ENCODE measurements at regions not wholly inside any gene's neighbourhood (a gene's known extent, or its start where the extent isn't known, plus 50 kb on each side); places are given as distances from the start of the nearest gene placed in this dataset.

DNA sequence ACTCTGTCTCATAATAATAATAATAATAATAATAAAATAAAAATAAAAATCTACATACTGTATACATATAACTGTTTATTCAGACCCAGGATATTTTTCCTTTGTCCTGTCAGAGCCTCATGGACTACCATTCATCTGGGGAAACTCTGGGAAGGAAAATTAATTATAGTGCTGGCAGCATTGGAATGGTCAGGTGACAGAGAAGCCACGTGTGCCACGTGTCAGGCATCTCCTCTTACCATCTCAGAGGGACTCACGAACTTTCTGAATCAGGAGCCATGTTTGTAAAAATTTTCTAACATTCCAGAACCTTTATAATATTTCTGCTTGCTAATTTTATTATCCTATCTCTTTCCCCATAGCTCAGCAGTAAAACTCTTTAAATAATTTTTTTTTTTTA lies 97.8 kb upstream of the HNRNPU start:
- Histone ChIP-seq H3K4me1 (peaks cover 6 to 25% (median 20%) of the 10 kb centered on the region in 4 donors), H3K27me3 (no peaks in the 10 kb centered on the region), H3K9me3 (no peaks in the 10 kb centered on the region), H3K4me3 (no peak overlapping the region), H3K36me3 (no peaks in the 10 kb centered on the region), H3K27ac (no peak overlapping the region)
- 58 to 70% (median 67%) methylated on average over 3 of the region's 3 CpGs for whole genome bisulfite sequencing, 5 donors
- intact Hi-C loops (cut with DNase I; ENCODE audit: low total_unique reads) = loop anchor here (10.0 kb wide), 1 partner anchor 127 kb away; the partner anchor contains the start of gene COX20
- DNase-seq = no peak
- TF ChIP-seq, protein P1, sequence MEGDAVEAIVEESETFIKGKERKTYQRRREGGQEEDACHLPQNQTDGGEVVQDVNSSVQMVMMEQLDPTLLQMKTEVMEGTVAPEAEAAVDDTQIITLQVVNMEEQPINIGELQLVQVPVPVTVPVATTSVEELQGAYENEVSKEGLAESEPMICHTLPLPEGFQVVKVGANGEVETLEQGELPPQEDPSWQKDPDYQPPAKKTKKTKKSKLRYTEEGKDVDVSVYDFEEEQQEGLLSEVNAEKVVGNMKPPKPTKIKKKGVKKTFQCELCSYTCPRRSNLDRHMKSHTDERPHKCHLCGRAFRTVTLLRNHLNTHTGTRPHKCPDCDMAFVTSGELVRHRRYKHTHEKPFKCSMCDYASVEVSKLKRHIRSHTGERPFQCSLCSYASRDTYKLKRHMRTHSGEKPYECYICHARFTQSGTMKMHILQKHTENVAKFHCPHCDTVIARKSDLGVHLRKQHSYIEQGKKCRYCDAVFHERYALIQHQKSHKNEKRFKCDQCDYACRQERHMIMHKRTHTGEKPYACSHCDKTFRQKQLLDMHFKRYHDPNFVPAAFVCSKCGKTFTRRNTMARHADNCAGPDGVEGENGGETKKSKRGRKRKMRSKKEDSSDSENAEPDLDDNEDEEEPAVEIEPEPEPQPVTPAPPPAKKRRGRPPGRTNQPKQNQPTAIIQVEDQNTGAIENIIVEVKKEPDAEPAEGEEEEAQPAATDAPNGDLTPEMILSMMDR (IDR thresholded peaks at IDR 0.05) = no peak
- TF ChIP-seq POLR2A (IDR thresholded peaks at IDR 0.05) (no peak), EP300 (IDR thresholded peaks at IDR 0.05) (no peak), POLR2AphosphoS5 (IDR thresholded peaks at IDR 0.05) (no peak)

DNA sequence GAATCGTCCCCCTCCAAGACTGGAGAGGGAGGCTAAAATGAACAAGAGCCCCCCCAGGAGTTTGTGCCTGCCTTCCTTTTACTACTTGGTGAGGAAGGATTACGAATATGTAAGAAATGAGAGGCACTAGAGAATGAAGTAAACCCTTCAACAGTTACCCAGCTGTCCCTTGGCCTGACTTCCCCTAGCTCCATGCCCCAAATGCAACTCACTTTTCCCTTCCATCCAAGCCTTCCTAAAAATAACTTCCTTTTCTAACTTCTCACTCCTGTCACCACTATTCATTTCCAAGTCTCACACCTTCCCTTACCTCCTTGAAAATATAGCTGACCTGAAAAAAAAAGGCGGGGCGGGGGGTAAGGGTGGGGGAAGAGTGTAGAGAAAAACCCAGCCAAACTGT lies 96.6 kb upstream of the HNRNPU start:
- no peak for DNase-seq
- 87 to 95% (median 88%) methylated on average over 4 of the region's 4 CpGs for WGBS, 5 donors
- Histone ChIP-seq H3K4me3 (no peak overlapping the region), H3K36me3 (no peaks in the 10 kb centered on the region), H3K27ac (no peak overlapping the region), H3K27me3 (no peaks in the 10 kb centered on the region), H3K4me1 (peaks cover 6 to 25% (median 20%) of the 10 kb centered on the region in 4 donors), H3K9me3 (no peaks in the 10 kb centered on the region)
- intact Hi-C loops (cut with DNase I; ENCODE audit: low total_unique reads) = loop anchor here (10.0 kb wide), 1 partner anchor 126 kb away; the partner anchor contains the start of gene COX20
- TF ChIP-seq POLR2AphosphoS5 (IDR thresholded peaks at IDR 0.05) (no peak), EP300 (IDR thresholded peaks at IDR 0.05) (no peak), POLR2A (IDR thresholded peaks at IDR 0.05) (no peak)
- TF ChIP-seq, protein P1 (IDR thresholded peaks at IDR 0.05) = no peak

DNA sequence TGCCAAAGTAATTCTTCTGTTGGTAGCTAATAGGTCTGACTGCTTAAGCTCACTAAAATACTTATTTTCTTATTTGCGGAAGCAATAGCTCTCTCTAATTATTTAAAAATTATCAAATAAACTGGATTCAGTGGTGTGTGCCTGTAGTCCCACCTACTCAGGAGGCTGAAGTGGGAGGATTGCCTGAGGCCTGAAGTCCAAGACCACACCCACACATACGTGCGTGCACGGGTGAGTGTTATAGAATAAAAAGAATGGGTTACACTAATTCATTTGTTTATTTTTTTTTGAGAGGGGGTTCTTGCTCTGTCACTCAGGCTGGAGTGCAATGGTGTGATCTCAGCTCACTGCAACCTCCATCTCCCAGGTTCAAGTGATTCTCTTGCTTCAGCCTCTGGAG lies 94.2 kb upstream of the HNRNPU start:
- 95 to 98% (median 96%) methylated on average over 4 of the region's 4 CpGs for WGBS, 5 donors
- Histone ChIP-seq H3K4me3 (no peak overlapping the region), H3K27me3 (no peaks in the 10 kb centered on the region), H3K36me3 (no peaks in the 10 kb centered on the region), H3K9me3 (no peaks in the 10 kb centered on the region), H3K27ac (no peak overlapping the region), H3K4me1 (peaks cover 0 to 7% (median 5%) of the 10 kb centered on the region in 4 donors)
- no peak for DNase-seq
- intact Hi-C loops (cut with DNase I; ENCODE audit: low total_unique reads) = no loop called here
- TF ChIP-seq EP300 (IDR thresholded peaks at IDR 0.05) (no peak), POLR2AphosphoS5 (IDR thresholded peaks at IDR 0.05) (no peak)
- TF ChIP-seq, protein P1 (IDR thresholded peaks at IDR 0.05) = no peak

DNA sequence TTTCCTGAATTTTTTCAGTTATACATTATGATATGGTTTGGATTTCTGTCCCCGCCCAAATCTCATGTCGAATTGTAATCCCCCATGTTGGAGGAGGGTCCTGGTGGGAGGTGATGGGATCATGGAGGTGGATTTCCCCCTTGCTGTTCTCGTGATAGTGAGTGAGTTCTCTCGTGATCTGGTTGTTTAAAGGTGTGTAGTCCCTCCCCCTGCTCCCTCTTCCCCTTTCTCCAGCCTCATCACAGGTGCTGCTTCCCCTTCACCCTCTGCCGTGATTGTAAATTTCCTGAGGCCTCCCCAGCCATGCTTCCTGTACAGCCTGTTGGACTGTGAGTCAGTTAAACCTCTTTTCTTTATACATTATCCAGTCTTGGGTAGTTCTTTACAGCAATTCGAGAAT lies 93.2 kb upstream of the HNRNPU start:
- Histone ChIP-seq H3K36me3 (no peaks in the 10 kb centered on the region), H3K9me3 (no peaks in the 10 kb centered on the region), H3K27ac (no peak overlapping the region), H3K27me3 (no peaks in the 10 kb centered on the region), H3K4me1 (peaks cover 0 to 6% (median 0%) of the 10 kb centered on the region in 4 donors), H3K4me3 (no peak overlapping the region)
- intact Hi-C loops (cut with DNase I; ENCODE audit: low total_unique reads) = no loop called here
- 64 to 83% (median 81%) methylated on average over 6 of the region's 6 CpGs for WGBS, 5 donors
- TF ChIP-seq, protein P1 (IDR thresholded peaks at IDR 0.05) = no peak
- TF ChIP-seq POLR2A (IDR thresholded peaks at IDR 0.05) = no peak
- TF ChIP-seq POLR2AphosphoS5 (IDR thresholded peaks at IDR 0.05) = no peak
- TF ChIP-seq EP300 (IDR thresholded peaks at IDR 0.05) = no peak
- DNase-seq = no peak

Measured in stomach (tissue), 8 donors.